Glutamatergic neuron (in vitro differentiated cells): ENCODE measurements at regions not wholly inside any gene's neighbourhood (a gene's known extent, or its start where the extent isn't known, plus 50 kb on each side); places are given as distances from the start of the nearest gene placed in this dataset.
"Not testable (repeated sequence)": the region's sequence is repeated elsewhere in the genome, so short reads cannot be mapped to it uniquely, and the experiment has no call there.

Experiments
- DNase-seq: peaks from one replicate; pipeline ENCODE4 v3.0.0; 2022
- H3K27ac Mint-ChIP-seq: one replicate; pipeline ENCODE4 v1.8.0; 2020; ENCODE audit warnings: mild to moderate bottlenecking, mixed read lengths, inconsistent platforms; ENCODE audit not compliant: unreplicated experiment
- H3K27me3 Mint-ChIP-seq: one replicate; pipeline ENCODE4 v1.8.0; 2020; ENCODE audit warnings: mild to moderate bottlenecking, moderate library complexity, mixed read lengths, inconsistent platforms; ENCODE audit not compliant: unreplicated experiment
- H3K36me3 Mint-ChIP-seq: one replicate; pipeline ENCODE4 v1.8.0; 2020; ENCODE audit warnings: mild to moderate bottlenecking, mixed read lengths, inconsistent platforms; ENCODE audit not compliant: unreplicated experiment
- H3K4me1 Mint-ChIP-seq: one replicate; pipeline ENCODE4 v1.8.0; 2020; ENCODE audit warnings: mild to moderate bottlenecking, low read depth, mixed read lengths, inconsistent platforms; ENCODE audit not compliant: unreplicated experiment
- H3K4me3 Mint-ChIP-seq: one replicate; pipeline ENCODE4 v1.8.0; 2020; ENCODE audit warnings: mild to moderate bottlenecking, mixed read lengths, inconsistent platforms; ENCODE audit not compliant: unreplicated experiment
- H3K9me3 Mint-ChIP-seq: one replicate; pipeline ENCODE4 v1.8.0; 2020; ENCODE audit warnings: mild to moderate bottlenecking, moderate library complexity, mixed read lengths, inconsistent platforms; ENCODE audit not compliant: unreplicated experiment
- TF ChIP-seq, protein P1 (sequence below): fragments of 200-600 bp; sonication (generic); IDR thresholded peaks from one replicate; pipeline ENCODE4 v1.5.0; 2021; ENCODE audit not compliant: partially characterized antibody, unreplicated experiment

- no peak overlapping the region for H3K4me3 Mint-ChIP-seq
- DNase-seq = no peak
- H3K36me3 Mint-ChIP-seq = no peaks in the 10 kb centered on the region
Observed at GRCh38 chr18:66252703-66253102, 351.2 kb downstream of the CDH19 start.

DNA sequence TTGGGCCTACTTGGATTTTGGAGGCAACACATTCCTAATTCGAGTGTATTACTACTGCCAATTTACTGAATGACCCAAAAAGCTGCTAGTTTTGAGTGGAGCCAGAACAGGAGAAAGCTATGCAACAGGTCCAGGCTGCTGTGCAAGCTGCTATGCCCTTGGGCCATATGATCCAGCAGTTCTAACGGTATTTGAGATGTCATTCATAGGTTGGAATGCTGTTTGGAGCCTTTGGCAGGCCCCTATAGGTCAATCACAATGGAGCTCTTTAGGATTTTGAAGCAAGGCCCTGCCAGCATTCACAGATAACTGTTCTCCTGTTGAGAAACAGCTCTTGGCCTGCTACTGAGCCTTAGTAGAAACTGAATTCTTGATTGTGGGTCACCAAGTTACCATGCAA lies 368.7 kb downstream of the CDH19 start:
- no peak overlapping the region for H3K4me3 Mint-ChIP-seq
- H3K9me3 Mint-ChIP-seq = no peaks in the 10 kb centered on the region
- no peaks in the 10 kb centered on the region for H3K36me3 Mint-ChIP-seq
- H3K4me1 Mint-ChIP-seq = no peaks in the 10 kb centered on the region
- no peaks in the 10 kb centered on the region for H3K27me3 Mint-ChIP-seq
- TF ChIP-seq, protein P1, sequence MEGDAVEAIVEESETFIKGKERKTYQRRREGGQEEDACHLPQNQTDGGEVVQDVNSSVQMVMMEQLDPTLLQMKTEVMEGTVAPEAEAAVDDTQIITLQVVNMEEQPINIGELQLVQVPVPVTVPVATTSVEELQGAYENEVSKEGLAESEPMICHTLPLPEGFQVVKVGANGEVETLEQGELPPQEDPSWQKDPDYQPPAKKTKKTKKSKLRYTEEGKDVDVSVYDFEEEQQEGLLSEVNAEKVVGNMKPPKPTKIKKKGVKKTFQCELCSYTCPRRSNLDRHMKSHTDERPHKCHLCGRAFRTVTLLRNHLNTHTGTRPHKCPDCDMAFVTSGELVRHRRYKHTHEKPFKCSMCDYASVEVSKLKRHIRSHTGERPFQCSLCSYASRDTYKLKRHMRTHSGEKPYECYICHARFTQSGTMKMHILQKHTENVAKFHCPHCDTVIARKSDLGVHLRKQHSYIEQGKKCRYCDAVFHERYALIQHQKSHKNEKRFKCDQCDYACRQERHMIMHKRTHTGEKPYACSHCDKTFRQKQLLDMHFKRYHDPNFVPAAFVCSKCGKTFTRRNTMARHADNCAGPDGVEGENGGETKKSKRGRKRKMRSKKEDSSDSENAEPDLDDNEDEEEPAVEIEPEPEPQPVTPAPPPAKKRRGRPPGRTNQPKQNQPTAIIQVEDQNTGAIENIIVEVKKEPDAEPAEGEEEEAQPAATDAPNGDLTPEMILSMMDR = no peak
- DNase-seq = no peak
- no peak overlapping the region for H3K27ac Mint-ChIP-seq

More at GRCh38 chr18:66252703-66253102, 351.2 kb downstream of the CDH19 start:
- no peaks in the 10 kb centered on the region for H3K27me3 Mint-ChIP-seq
- H3K4me1 Mint-ChIP-seq = peaks cover 4% of the 10 kb centered on the region
- TF ChIP-seq, protein P1 = no peak
- H3K9me3 Mint-ChIP-seq = peaks cover 3% of the 10 kb centered on the region
- H3K27ac Mint-ChIP-seq = no peak overlapping the region

DNA sequence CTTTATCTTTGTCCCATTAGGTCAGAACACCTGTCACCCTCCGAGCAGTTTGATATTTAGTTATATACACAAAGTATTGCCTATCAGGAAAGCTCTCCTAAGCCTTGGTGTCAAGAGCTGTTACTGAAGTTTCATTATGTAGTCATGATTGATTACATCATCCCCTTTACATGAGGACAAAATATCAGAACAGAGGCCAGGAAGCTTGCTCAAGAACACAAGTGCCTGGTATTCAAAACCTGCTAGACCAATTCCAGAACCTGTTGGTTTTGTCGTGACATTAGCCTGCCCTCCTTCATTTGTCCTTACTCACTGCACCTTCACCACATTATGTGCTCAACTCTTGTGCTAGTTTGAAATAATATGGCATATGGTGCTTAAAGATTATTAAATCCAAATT lies 377.1 kb downstream of the CDH19 start:
- no peak for DNase-seq
- H3K4me3 Mint-ChIP-seq = no peak overlapping the region
- no peaks in the 10 kb centered on the region for H3K9me3 Mint-ChIP-seq
- H3K36me3 Mint-ChIP-seq = no peaks in the 10 kb centered on the region
- no peaks in the 10 kb centered on the region for H3K27me3 Mint-ChIP-seq
- no peaks in the 10 kb centered on the region for H3K4me1 Mint-ChIP-seq
- H3K27ac Mint-ChIP-seq = no peak overlapping the region
- TF ChIP-seq, protein P1 = no peak

GRCh38 chr18:66223317-66223716 lies 380.6 kb downstream of the CDH19 start:
- H3K9me3 Mint-ChIP-seq, H3K36me3 Mint-ChIP-seq, H3K4me1 Mint-ChIP-seq, H3K27ac Mint-ChIP-seq, H3K27me3 Mint-ChIP-seq, DNase-seq, H3K4me3 Mint-ChIP-seq: not testable (repeated sequence)

DNA sequence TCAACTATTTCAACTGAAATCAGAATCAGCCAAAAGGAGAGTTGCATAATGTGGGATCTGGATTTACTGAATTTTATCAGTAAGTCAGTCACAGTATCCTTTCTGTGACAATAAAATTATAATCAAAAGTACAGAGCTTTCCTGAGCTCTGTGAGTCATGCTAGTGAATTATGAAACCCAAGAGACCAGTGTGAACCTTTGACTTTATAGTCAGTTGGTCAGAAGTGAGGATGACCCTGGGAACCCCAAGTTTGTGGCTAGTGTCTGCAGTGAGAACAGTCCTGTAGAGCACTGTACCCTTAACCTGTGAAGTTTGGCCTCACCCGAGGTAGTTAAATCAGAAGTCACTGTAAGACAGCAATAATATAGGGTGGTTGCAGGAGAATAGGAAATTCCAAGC lies 381.7 kb downstream of the CDH19 start:
- no peaks in the 10 kb centered on the region for H3K36me3 Mint-ChIP-seq
- no peaks in the 10 kb centered on the region for H3K4me1 Mint-ChIP-seq
- TF ChIP-seq, protein P1 = no peak
- no peak overlapping the region for H3K4me3 Mint-ChIP-seq
- no peaks in the 10 kb centered on the region for H3K27me3 Mint-ChIP-seq
- H3K27ac Mint-ChIP-seq = no peak overlapping the region
- no peaks in the 10 kb centered on the region for H3K9me3 Mint-ChIP-seq
- DNase-seq = no peak

GRCh38 chr18:66219817-66220216 lies 384.1 kb downstream of the CDH19 start:
- Mint-ChIP-seq H3K9me3 (no peaks in the 10 kb centered on the region), H3K27ac (no peak overlapping the region), H3K4me1 (no peaks in the 10 kb centered on the region), H3K36me3 (no peaks in the 10 kb centered on the region), H3K27me3 (no peaks in the 10 kb centered on the region), H3K4me3 (no peak overlapping the region)
- TF ChIP-seq, protein P1 = no peak
- DNase-seq = no peak
